ENCODE measurements at regions not wholly inside any gene's neighbourhood (a gene's known extent, or its start where the extent isn't known, plus 50 kb on each side); places are given as distances from the start of the nearest gene placed in this dataset.

DNA sequence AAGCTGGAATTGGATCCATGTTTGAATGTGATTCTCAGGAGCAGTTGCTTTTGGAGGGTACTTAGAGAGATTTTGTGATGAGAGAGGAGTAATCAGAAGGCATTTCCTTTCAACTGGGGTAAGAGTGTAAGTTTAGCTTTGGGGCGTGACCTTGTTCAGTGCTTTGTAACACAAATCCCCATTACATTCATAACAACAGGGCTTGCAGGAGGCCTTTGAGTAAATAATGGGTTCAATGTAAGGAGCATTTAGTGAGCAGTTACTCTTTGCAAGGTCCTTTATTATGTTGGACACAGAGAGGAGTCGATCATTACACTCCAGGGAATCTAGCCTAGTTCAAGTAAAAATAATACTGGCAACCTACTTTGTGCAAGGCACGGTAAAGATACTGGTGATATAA lies 74.0 kb upstream of the AFF2 start:
- TF ChIP-seq, protein P1, sequence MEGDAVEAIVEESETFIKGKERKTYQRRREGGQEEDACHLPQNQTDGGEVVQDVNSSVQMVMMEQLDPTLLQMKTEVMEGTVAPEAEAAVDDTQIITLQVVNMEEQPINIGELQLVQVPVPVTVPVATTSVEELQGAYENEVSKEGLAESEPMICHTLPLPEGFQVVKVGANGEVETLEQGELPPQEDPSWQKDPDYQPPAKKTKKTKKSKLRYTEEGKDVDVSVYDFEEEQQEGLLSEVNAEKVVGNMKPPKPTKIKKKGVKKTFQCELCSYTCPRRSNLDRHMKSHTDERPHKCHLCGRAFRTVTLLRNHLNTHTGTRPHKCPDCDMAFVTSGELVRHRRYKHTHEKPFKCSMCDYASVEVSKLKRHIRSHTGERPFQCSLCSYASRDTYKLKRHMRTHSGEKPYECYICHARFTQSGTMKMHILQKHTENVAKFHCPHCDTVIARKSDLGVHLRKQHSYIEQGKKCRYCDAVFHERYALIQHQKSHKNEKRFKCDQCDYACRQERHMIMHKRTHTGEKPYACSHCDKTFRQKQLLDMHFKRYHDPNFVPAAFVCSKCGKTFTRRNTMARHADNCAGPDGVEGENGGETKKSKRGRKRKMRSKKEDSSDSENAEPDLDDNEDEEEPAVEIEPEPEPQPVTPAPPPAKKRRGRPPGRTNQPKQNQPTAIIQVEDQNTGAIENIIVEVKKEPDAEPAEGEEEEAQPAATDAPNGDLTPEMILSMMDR (IDR thresholded peaks at IDR 0.05; ENCODE audit: poor library complexity, severe bottlenecking) = no peak
- TF ChIP-seq POLR2AphosphoS5 (IDR thresholded peaks at IDR 0.05) = no peak
- no peak for TF ChIP-seq MXI1 (conservative IDR thresholded peaks at IDR 0.05; ENCODE audit: poor library complexity, severe bottlenecking)
- no peak for TF ChIP-seq EZH2 (IDR thresholded peaks at IDR 0.05; ENCODE audit: borderline replicate concordance, insufficient read depth, low read length, poor library complexity, severe bottlenecking)
- TF ChIP-seq, protein P2, sequence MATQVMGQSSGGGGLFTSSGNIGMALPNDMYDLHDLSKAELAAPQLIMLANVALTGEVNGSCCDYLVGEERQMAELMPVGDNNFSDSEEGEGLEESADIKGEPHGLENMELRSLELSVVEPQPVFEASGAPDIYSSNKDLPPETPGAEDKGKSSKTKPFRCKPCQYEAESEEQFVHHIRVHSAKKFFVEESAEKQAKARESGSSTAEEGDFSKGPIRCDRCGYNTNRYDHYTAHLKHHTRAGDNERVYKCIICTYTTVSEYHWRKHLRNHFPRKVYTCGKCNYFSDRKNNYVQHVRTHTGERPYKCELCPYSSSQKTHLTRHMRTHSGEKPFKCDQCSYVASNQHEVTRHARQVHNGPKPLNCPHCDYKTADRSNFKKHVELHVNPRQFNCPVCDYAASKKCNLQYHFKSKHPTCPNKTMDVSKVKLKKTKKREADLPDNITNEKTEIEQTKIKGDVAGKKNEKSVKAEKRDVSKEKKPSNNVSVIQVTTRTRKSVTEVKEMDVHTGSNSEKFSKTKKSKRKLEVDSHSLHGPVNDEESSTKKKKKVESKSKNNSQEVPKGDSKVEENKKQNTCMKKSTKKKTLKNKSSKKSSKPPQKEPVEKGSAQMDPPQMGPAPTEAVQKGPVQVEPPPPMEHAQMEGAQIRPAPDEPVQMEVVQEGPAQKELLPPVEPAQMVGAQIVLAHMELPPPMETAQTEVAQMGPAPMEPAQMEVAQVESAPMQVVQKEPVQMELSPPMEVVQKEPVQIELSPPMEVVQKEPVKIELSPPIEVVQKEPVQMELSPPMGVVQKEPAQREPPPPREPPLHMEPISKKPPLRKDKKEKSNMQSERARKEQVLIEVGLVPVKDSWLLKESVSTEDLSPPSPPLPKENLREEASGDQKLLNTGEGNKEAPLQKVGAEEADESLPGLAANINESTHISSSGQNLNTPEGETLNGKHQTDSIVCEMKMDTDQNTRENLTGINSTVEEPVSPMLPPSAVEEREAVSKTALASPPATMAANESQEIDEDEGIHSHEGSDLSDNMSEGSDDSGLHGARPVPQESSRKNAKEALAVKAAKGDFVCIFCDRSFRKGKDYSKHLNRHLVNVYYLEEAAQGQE (IDR thresholded peaks at IDR 0.05; ENCODE audit: borderline replicate concordance) = no peak
- TF ChIP-seq EP300 (conservative IDR thresholded peaks at IDR 0.05; ENCODE audit: poor library complexity, severe bottlenecking) = no peak

Data from neural cell (in vitro differentiated cells).